OCI-LY3 (cell line): ENCODE measurements at regions not wholly inside any gene's neighbourhood (a gene's known extent, or its start where the extent isn't known, plus 50 kb on each side); places are given as distances from the start of the nearest gene placed in this dataset.

Experiments
- H2AFZ ChIP-seq: fragments of 200-600, 300-600 bp; shearing (Covaris generic); 2 replicates; pipeline ENCODE4 v1.6.0; 2014; ENCODE audit warnings: antibody characterized with exemption, low read depth, low read length
- H3K27ac ChIP-seq: fragments of 200-600, 300-600 bp; sonication (generic); 2 replicates; pipeline ENCODE4 v1.5.1; 2014; ENCODE audit warnings: mild to moderate bottlenecking, low read length, moderate library complexity, mixed read lengths
- H3K27me3 ChIP-seq: fragments of 200-600, 300-600 bp; sonication (generic); 2 replicates; pipeline ENCODE4 v1.6.1; 2014; ENCODE audit warnings: low read depth, low read length, mixed read lengths
- H3K36me3 ChIP-seq: fragments of 200-600, 300-600 bp; sonication (generic); replicated peaks from 2 replicates; pipeline ENCODE3; 2014; ENCODE audit warnings: low read depth, low read length, mixed read lengths
- H3K4me1 ChIP-seq: fragments of 300-600, 200-600 bp; sonication (generic); 2 replicates; pipeline ENCODE4 v1.6.1; 2014; ENCODE audit warnings: low read length, mixed read lengths
- H3K4me2 ChIP-seq: fragments of 200-600, 300-600 bp; sonication (generic); 2 replicates; pipeline ENCODE4 v1.6.1; 2014; ENCODE audit warnings: low read length, mixed read lengths
- H3K4me3 ChIP-seq: fragments of 300-600, 200-600 bp; sonication (generic); 2 replicates; pipeline ENCODE4 v1.5.1; 2014; ENCODE audit warnings: antibody characterized with exemption, mild to moderate bottlenecking, low read length, moderate library complexity
- H3K79me2 ChIP-seq: fragments of 300-600, 200-600 bp; shearing (Covaris generic); 2 replicates; pipeline ENCODE4 v1.6.1; 2014; ENCODE audit warnings: mild to moderate bottlenecking, low read length, mixed read lengths
- H3K9ac ChIP-seq: fragments of 300-600, 200-600 bp; shearing (Covaris generic); 2 replicates; pipeline ENCODE4 v1.6.0; 2014; ENCODE audit warnings: mild to moderate bottlenecking, low read length, moderate library complexity
- H3K9me3 ChIP-seq: fragments of 200-600, 300-600 bp; shearing (Covaris generic); 2 replicates; pipeline ENCODE4 v1.6.1; 2014; ENCODE audit warnings: low read length, mixed read lengths; ENCODE audit not compliant: insufficient read depth
- H4K20me1 ChIP-seq: fragments of 200-600, 300-600 bp; sonication (generic); 2 replicates; pipeline ENCODE4 v1.6.1; 2016; ENCODE audit warnings: low read length, mixed read lengths; ENCODE audit not compliant: insufficient read depth
- EZH2phosphoT487 ChIP-seq: fragments of 200-600 bp; shearing (Covaris generic); IDR thresholded peaks from 2 replicates; pipeline ENCODE4 v1.6.1; 2018; ENCODE audit warnings: antibody characterized with exemption, mixed run types, low read depth
- TF ChIP-seq, protein P1 (sequence below): fragments of 200-600, 300-600 bp; sonication (generic); IDR thresholded peaks from 2 replicates; pipeline ENCODE4 v1.5.1; 2014; ENCODE audit warnings: antibody characterized with exemption, low read length, low read depth

DNA sequence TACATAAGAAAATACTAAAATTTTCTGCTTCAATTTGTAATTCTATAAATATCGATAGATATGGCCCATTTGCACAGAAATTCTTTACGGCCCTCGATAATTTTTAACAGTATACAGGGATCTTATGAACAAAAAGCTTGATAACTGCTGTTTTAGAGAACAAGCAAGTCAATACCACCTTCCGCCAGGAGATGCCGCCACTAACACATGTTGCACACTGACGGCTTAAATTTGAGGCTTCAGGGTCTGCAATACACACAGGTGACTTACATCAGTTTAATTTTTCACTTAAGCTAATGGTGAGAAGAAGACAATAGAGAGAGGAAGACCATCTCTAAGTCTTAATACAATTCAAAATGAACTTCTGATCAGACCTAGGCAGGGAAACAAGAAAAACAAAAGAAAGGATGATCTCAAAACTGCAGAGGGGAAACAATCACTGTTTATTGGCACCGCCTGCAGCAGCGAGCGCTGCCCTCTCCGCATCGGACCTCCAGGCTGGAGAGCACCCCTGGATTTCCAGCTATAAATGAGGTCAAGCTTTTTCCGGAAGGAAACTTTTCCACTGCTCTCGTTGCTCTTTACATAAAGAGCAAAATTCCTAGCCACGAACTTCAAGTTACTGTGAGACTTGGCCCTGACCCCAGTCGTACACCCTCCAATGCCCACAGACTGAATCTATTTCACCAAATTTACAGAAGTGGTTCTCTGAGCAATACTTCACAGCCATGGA, 53.9 kb downstream of the OTOR start:
- H4K20me1 ChIP-seq, result no peaks in the 10 kb centered on the region
- no peak overlapping the region for H2AFZ ChIP-seq
- H3K9ac ChIP-seq, result no peak overlapping the region
- H3K4me2 ChIP-seq, result no peak overlapping the region
- H3K9me3 ChIP-seq, result no peaks in the 10 kb centered on the region
- no peak overlapping the region for H3K4me3 ChIP-seq
- no peak overlapping the region for H3K27ac ChIP-seq
- H3K4me1 ChIP-seq, result no peaks in the 10 kb centered on the region
- no peaks in the 10 kb centered on the region for H3K79me2 ChIP-seq
- no peak for TF ChIP-seq EZH2phosphoT487
- TF ChIP-seq, protein P1, sequence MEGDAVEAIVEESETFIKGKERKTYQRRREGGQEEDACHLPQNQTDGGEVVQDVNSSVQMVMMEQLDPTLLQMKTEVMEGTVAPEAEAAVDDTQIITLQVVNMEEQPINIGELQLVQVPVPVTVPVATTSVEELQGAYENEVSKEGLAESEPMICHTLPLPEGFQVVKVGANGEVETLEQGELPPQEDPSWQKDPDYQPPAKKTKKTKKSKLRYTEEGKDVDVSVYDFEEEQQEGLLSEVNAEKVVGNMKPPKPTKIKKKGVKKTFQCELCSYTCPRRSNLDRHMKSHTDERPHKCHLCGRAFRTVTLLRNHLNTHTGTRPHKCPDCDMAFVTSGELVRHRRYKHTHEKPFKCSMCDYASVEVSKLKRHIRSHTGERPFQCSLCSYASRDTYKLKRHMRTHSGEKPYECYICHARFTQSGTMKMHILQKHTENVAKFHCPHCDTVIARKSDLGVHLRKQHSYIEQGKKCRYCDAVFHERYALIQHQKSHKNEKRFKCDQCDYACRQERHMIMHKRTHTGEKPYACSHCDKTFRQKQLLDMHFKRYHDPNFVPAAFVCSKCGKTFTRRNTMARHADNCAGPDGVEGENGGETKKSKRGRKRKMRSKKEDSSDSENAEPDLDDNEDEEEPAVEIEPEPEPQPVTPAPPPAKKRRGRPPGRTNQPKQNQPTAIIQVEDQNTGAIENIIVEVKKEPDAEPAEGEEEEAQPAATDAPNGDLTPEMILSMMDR, result peak; percentile 92
- H3K36me3 ChIP-seq, result no peaks in the 10 kb centered on the region
- H3K27me3 ChIP-seq, result peaks cover 67% of the 10 kb centered on the region

DNA sequence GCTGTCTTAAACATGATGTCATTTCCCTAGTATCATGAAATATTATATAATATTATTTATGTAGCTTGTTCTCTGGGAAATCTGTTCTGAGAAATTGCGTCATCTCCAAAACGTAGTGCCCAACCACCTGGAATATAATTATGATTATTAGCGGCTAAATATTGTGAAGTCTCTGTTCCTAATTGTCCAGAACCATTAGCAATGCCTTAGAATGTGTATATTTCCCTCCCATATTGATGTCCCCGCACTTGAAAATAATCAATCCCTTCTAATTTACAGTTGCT, 54.4 kb downstream of the OTOR start:
- H3K27me3 ChIP-seq, result peaks cover 67% of the 10 kb centered on the region

DNA sequence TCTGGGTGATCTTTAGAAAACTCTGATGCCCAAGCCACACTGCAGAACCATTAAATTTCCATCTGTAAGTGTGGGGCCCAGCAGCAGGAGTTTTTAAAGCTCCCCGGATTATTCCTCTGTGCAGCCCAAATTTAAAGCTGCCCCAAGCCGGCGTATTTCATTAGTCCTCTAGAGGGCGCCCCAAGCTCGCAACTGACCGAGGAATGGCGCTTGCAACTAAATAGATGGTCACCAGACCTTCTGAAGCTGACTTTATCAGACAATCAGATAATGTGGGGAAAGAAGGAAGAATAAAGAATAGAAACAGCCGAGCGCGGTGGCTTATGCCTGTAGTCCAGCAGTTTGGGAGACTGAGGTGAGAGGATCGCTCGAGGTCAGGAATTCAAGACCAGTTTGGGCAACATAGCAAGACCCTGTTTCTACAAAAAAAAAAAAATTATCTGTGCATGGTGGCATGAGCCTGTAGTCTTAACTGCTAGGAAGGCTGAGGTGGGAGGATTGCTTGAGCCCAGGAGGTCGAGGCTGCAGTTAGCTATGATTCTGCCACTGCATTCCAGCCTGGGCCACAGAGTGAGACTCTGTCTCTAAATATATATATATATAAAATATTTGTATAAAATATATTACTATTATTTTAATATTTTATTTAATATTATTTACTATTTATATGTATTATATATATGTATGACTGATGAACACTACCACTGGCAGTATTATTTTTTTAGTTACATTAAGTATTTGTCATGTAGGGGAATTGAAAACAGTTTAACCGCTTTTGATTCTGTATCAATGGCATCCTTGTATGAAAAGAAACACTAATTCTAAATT, 56.0 kb downstream of the OTOR start:
- Histone ChIP-seq H3K36me3 (no peaks in the 10 kb centered on the region), H3K9ac (no peak overlapping the region), H3K4me1 (no peaks in the 10 kb centered on the region), H3K4me2 (no peak overlapping the region), H3K27ac (no peak overlapping the region), H4K20me1 (no peaks in the 10 kb centered on the region), H3K79me2 (no peaks in the 10 kb centered on the region), H3K9me3 (no peaks in the 10 kb centered on the region), H2AFZ (no peak overlapping the region), H3K4me3 (no peak overlapping the region), H3K27me3 (peaks cover 70% of the 10 kb centered on the region)
- TF ChIP-seq, protein P1, result peak; percentile 95
- no peak for TF ChIP-seq EZH2phosphoT487

More for the DNA sequence above, 54.4 kb downstream of the OTOR start:
- Histone ChIP-seq H3K4me2 (no peak overlapping the region), H3K9ac (no peak overlapping the region), H3K9me3 (no peaks in the 10 kb centered on the region), H3K4me3 (no peak overlapping the region), H3K36me3 (no peaks in the 10 kb centered on the region), H3K79me2 (no peaks in the 10 kb centered on the region), H2AFZ (no peak overlapping the region), H3K27ac (no peak overlapping the region), H3K4me1 (no peaks in the 10 kb centered on the region), H4K20me1 (no peaks in the 10 kb centered on the region)
- TF ChIP-seq, protein P1, result no peak
- no peak for TF ChIP-seq EZH2phosphoT487

DNA sequence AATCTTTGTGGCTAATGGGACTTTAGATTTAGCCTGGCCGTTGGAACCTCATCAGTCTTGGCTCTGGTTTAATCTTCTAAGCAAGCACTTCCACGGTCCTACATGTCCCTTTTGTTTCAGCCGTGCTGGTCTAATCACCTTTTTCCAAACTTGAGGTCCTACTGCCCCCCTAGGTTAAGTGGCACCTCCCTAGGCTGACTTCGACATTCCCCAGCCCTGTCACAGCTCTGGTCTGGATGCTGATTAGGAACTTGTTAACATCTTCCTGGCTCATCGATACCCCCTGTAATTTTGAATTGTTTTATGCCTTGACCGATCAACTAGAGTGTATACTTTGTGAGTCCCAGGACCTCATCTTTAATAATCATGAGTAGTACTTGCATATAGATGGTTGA, 56.6 kb downstream of the OTOR start:
- TF ChIP-seq, protein P1, result no peak
- no peak for TF ChIP-seq EZH2phosphoT487
- no peak overlapping the region for H2AFZ ChIP-seq
- peaks cover 69% of the 10 kb centered on the region for H3K27me3 ChIP-seq
- no peaks in the 10 kb centered on the region for H3K36me3 ChIP-seq
- no peaks in the 10 kb centered on the region for H4K20me1 ChIP-seq
- H3K4me3 ChIP-seq, result no peak overlapping the region
- H3K9ac ChIP-seq, result no peak overlapping the region
- no peak overlapping the region for H3K27ac ChIP-seq
- no peaks in the 10 kb centered on the region for H3K9me3 ChIP-seq
- no peaks in the 10 kb centered on the region for H3K4me1 ChIP-seq
- no peaks in the 10 kb centered on the region for H3K79me2 ChIP-seq
- H3K4me2 ChIP-seq, result no peak overlapping the region
